ENCODE measurements at regions not wholly inside any gene's neighbourhood (a gene's known extent, or its start where the extent isn't known, plus 50 kb on each side); places are given as distances from the start of the nearest gene placed in this dataset.
"Not testable (repeated sequence)": the region's sequence is repeated elsewhere in the genome, so short reads cannot be mapped to it uniquely, and the experiment has no call there.

- Mint-ChIP-seq H3K4me3 (no peak overlapping the region), H3K36me3 (ENCODE audit: low read depth) (no peaks in the 10 kb centered on the region), H3K27ac (no peak overlapping the region), H3K9me3 (peaks cover 4% of the 10 kb centered on the region), H3K27me3 (ENCODE audit: low read depth, poor library complexity) (peaks cover 49% of the 10 kb centered on the region), H3K4me1 (peaks cover 36% of the 10 kb centered on the region)
- DNase-seq, result no peak
- TF ChIP-seq CTCF (IDR thresholded peaks at IDR 0.05), result no peak
Measured at GRCh38 chr3:13234666-13235065, 161.4 kb upstream of the IQSEC1 start.

GRCh38 chr3:13233487-13234485 lies 160.6 kb upstream of the IQSEC1 start:
- Mint-ChIP-seq H3K4me3 (no peak overlapping the region), H3K4me1 (peaks cover 36% of the 10 kb centered on the region), H3K27ac (no peak overlapping the region), H3K27me3 (ENCODE audit: low read depth, poor library complexity) (peaks cover 52% of the 10 kb centered on the region), H3K36me3 (ENCODE audit: low read depth) (no peaks in the 10 kb centered on the region), H3K9me3 (peaks cover 4% of the 10 kb centered on the region)
- DNase-seq, result no peak
- TF ChIP-seq CTCF (IDR thresholded peaks at IDR 0.05), result no peak

DNA sequence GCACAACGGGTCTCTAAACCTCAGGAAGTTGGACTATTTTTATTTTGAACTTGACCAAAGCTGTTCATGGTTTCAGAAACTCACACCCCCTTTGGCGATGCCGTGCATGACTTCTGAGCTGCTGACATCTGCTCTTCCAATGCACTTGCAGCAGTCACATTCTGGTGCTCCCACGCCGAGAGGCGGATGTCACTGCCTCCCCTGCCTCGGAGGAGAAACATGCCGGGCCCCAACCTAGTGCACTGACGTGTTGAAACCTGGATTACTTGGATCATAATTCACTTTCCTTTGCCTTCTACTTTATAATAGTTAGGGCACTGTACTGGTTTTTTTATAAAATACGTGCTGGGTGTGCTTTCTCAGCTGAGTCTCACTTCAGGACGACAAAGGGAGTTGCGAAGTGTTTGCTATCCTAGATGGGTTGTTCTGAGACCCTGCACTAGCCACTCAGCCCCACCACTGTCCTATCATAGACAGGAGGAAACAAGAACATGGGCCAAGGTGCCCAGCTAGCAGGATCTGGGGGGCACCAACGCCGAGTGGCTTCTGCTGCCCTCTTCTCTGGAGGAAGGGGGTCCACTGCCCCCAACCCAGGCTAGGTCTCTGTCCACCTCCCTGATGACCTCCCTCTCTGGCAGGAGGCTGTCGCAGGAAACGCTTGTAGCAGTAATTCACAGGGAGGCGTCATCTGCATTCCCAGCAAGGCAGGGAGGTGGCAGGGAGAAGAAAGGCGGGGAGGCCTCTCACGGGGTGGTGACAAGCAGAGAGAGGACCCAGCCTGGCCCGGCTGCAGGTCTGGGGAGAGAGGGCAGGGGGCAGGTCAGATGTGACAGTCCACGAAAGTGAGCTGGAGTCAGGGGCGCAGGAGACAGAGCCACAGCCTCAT lies 158.8 kb upstream of the IQSEC1 start:
- DNase-seq, result peak; percentile 35
- peaks cover 40% of the 10 kb centered on the region for H3K4me1 Mint-ChIP-seq
- H3K27ac Mint-ChIP-seq, result no peak overlapping the region
- H3K36me3 Mint-ChIP-seq (ENCODE audit: low read depth), result no peaks in the 10 kb centered on the region
- H3K9me3 Mint-ChIP-seq, result peaks cover 4% of the 10 kb centered on the region
- H3K27me3 Mint-ChIP-seq (ENCODE audit: low read depth, poor library complexity), result peaks cover 41% of the 10 kb centered on the region
- no peak overlapping the region for H3K4me3 Mint-ChIP-seq
- TF ChIP-seq CTCF (IDR thresholded peaks at IDR 0.05), result no peak

DNA sequence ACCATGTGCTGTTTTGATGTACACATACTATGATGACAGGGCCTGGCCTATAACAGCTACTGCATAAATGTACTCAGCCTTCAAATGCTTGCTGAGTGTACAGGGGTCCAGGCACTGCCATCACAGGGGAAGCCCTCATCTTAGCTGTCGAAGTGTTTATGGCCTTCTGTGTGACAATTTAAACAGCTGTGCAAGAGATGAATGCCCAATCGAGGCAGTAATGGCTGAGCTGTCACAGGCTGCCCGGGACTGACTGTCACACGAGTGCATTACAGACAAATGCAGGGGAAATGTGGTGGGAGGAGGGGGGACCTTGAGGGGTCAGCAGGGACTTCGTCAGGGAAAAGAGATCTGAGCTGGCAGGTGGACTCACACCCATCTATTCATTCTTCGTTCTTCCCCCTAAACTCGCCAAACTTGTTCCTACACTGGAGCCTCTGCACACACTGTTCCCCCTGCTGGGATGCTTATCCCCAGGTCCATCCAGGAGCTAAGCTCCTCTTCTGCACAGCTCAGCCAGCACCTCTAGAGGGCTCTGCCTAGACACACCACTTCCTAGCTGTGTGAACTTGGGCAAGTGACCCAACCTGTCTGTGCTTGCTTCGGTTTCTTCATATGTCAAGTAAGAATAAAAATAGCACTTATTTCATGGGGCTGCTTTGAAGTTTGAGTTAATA lies 156.2 kb upstream of the IQSEC1 start:
- no peak overlapping the region for H3K27ac Mint-ChIP-seq
- H3K36me3 Mint-ChIP-seq (ENCODE audit: low read depth), result no peaks in the 10 kb centered on the region
- DNase-seq, result no peak
- H3K4me3 Mint-ChIP-seq, result no peak overlapping the region
- peaks cover 31% of the 10 kb centered on the region for H3K27me3 Mint-ChIP-seq (ENCODE audit: low read depth, poor library complexity)
- H3K9me3 Mint-ChIP-seq, result peaks cover 4% of the 10 kb centered on the region
- H3K4me1 Mint-ChIP-seq, result peaks cover 48% of the 10 kb centered on the region
- TF ChIP-seq CTCF (IDR thresholded peaks at IDR 0.05), result peak; percentile 15

DNA sequence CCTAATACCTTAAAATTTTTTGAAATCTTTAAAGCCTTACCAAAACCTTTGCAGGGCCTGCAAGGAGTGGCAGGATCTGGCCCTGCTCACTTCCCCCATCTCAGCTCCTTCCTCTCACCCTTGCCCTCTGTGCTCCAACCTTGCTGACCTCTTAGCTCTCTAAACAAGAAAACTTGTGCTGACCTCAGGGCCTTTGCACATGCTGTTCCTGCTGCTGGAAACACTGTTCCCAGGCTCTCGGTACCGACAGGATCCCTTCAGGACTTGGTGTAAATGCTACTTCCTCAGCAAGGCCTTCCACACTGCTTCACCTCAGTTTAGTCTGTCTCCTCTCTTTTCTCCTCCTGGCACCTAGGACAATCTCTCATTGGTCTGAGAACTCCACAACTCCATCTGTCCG lies 155.4 kb upstream of the IQSEC1 start:
- no peak for TF ChIP-seq CTCF (IDR thresholded peaks at IDR 0.05)
- Mint-ChIP-seq H3K27me3 (ENCODE audit: low read depth, poor library complexity) (peaks cover 29% of the 10 kb centered on the region), H3K4me3 (no peak overlapping the region), H3K27ac (no peak overlapping the region), H3K9me3 (peaks cover 4% of the 10 kb centered on the region), H3K4me1 (peaks cover 45% of the 10 kb centered on the region), H3K36me3 (ENCODE audit: low read depth) (no peaks in the 10 kb centered on the region)
- DNase-seq, result no peak

DNA sequence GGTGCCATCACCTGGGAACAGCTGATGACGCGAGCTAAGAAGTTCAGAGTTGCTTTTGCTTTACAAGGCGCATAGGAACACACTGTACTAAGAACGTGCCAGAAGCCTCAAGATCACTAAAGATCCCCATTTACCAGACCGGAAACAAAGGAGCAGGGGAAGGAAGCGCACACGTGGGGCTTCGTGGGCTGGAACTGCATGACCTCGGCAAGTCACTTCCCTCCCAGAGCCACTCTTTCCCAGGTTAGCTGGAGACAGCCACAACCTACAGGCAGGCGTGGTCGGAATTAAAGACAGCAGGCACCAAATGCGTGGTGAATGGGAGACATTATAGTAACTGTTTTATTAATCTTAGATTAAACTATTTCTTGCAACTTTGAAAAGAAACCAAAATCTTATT lies 154.9 kb upstream of the IQSEC1 start:
- not testable (repeated sequence) for H3K27ac Mint-ChIP-seq
- Mint-ChIP-seq H3K27me3 (ENCODE audit: low read depth, poor library complexity) (peaks cover 31% of the 10 kb centered on the region), H3K4me1 (peaks cover 44% of the 10 kb centered on the region)

More for the DNA sequence above, 154.9 kb upstream of the IQSEC1 start:
- not testable (repeated sequence) for H3K36me3 Mint-ChIP-seq (ENCODE audit: low read depth); H3K9me3 Mint-ChIP-seq; H3K4me3 Mint-ChIP-seq; DNase-seq
